ENCODE measurements at regions not wholly inside any gene's neighbourhood (a gene's known extent, or its start where the extent isn't known, plus 50 kb on each side); places are given as distances from the start of the nearest gene placed in this dataset.

- no peak for TF ChIP-seq CTCF (conservative IDR thresholded peaks at IDR 0.05)
- H3K4me1 Mint-ChIP-seq: no peaks in the 10 kb centered on the region
- no peaks in the 10 kb centered on the region for H3K36me3 Mint-ChIP-seq (ENCODE audit: low read depth)
- H3K27ac Mint-ChIP-seq (ENCODE audit: unreplicated experiment): no peak overlapping the region
- peaks cover 3% of the 10 kb centered on the region for H3K27me3 Mint-ChIP-seq (ENCODE audit: low read depth)
- no peak overlapping the region for H3K4me3 Mint-ChIP-seq
- DNase-seq (ENCODE audit: low read depth, low spot score): no peak
- peaks cover 6% of the 10 kb centered on the region for H3K9me3 Mint-ChIP-seq
These were observed 291.2 kb upstream of the RUNX1 start for GRCh38 chr21:35340273-35340672.

GRCh38 chr21:35338881-35339632, 290.0 kb upstream of the RUNX1 start:
- Mint-ChIP-seq H3K4me3 (no peak overlapping the region), H3K27me3 (ENCODE audit: low read depth) (peaks cover 3% of the 10 kb centered on the region), H3K27ac (ENCODE audit: unreplicated experiment) (no peak overlapping the region), H3K9me3 (peaks cover 6% of the 10 kb centered on the region), H3K36me3 (ENCODE audit: low read depth) (no peaks in the 10 kb centered on the region), H3K4me1 (no peaks in the 10 kb centered on the region)
- no peak for DNase-seq (ENCODE audit: low read depth, low spot score)
- no peak for TF ChIP-seq CTCF (conservative IDR thresholded peaks at IDR 0.05)

GRCh38 chr21:35338281-35338680, 289.2 kb upstream of the RUNX1 start:
- Mint-ChIP-seq H3K27me3 (ENCODE audit: low read depth) (peaks cover 3% of the 10 kb centered on the region), H3K36me3 (ENCODE audit: low read depth) (no peaks in the 10 kb centered on the region), H3K4me3 (no peak overlapping the region), H3K9me3 (peaks cover 6% of the 10 kb centered on the region), H3K27ac (ENCODE audit: unreplicated experiment) (no peak overlapping the region), H3K4me1 (no peaks in the 10 kb centered on the region)
- TF ChIP-seq CTCF (conservative IDR thresholded peaks at IDR 0.05): no peak
- DNase-seq (ENCODE audit: low read depth, low spot score): no peak

- no peak for DNase-seq (ENCODE audit: low read depth, low spot score)
- no peak overlapping the region for H3K27ac Mint-ChIP-seq (ENCODE audit: unreplicated experiment)
- no peaks in the 10 kb centered on the region for H3K36me3 Mint-ChIP-seq (ENCODE audit: low read depth)
- peaks cover 6% of the 10 kb centered on the region for H3K9me3 Mint-ChIP-seq
- H3K4me1 Mint-ChIP-seq: no peaks in the 10 kb centered on the region
- peaks cover 2% of the 10 kb centered on the region for H3K27me3 Mint-ChIP-seq (ENCODE audit: low read depth)
- no peak for TF ChIP-seq CTCF (conservative IDR thresholded peaks at IDR 0.05)
- no peak overlapping the region for H3K4me3 Mint-ChIP-seq
These were observed 288.5 kb upstream of the RUNX1 start for GRCh38 chr21:35337573-35337972.

GRCh38 chr21:35336534-35336933, 287.4 kb upstream of the RUNX1 start:
- Mint-ChIP-seq H3K9me3 (peaks cover 6% of the 10 kb centered on the region), H3K27ac (ENCODE audit: unreplicated experiment) (no peak overlapping the region), H3K4me1 (no peaks in the 10 kb centered on the region), H3K36me3 (ENCODE audit: low read depth) (no peaks in the 10 kb centered on the region), H3K4me3 (no peak overlapping the region), H3K27me3 (ENCODE audit: low read depth) (no peaks in the 10 kb centered on the region)
- no peak for DNase-seq (ENCODE audit: low read depth, low spot score)
- TF ChIP-seq CTCF (conservative IDR thresholded peaks at IDR 0.05): no peak
